CD14-positive monocyte (primary cell): ENCODE measurements at regions not wholly inside any gene's neighbourhood (a gene's known extent, or its start where the extent isn't known, plus 50 kb on each side); places are given as distances from the start of the nearest gene placed in this dataset.

ENCODE experiments used
- DNase-seq, 3 donors: peaks; one replicate each; pipeline ENCODE4 v3.0.0-alpha.2; 2011 to 2022
- H2AFZ ChIP-seq: 2 replicates; pipeline ENCODE4 v1.6.0; 2012; ENCODE audit warnings: mild to moderate bottlenecking, low read depth, low read length, inconsistent platforms; ENCODE audit not compliant: insufficient read depth, poor library complexity, severe bottlenecking
- H3K27ac ChIP-seq, 2 donors: 1 replicate in 1 of 2; 2 replicates in 1 of 2; pipeline ENCODE4 v1.5.1; 2012 to 2013; ENCODE audit warnings: low read length in 2 of 2, control low read depth in 1 of 2, inconsistent platforms in 1 of 2, low read depth in 1 of 2, mild to moderate bottlenecking in 1 of 2
- H3K27me3 ChIP-seq, 2 donors: one replicate each; pipeline versions ENCODE4 v1.6.0 to v1.6.1; 2011 to 2013; ENCODE audit warnings: low read length in 2 of 2; ENCODE audit not compliant: control insufficient read depth in 2 of 2, insufficient read depth in 2 of 2
- H3K36me3 ChIP-seq, 2 donors: replicated peaks in 1 of 2; 1 replicate in 1 of 2; 2 replicates in 1 of 2; pipeline versions ENCODE4 v1.5.1 to v1.6.1; 2012 to 2013; ENCODE audit warnings: low read length in 2 of 2, control low read depth in 1 of 2, inconsistent platforms in 1 of 2, mild to moderate bottlenecking in 1 of 2; ENCODE audit not compliant: insufficient read depth in 2 of 2, control insufficient read depth in 1 of 2
- H3K4me1 ChIP-seq, 2 donors: 1 replicate in 1 of 2; 2 replicates in 1 of 2; pipeline versions ENCODE4 v1.5.1 to v1.6.1; 2012 to 2013; ENCODE audit warnings: low read length in 2 of 2, control low read depth in 1 of 2, inconsistent platforms in 1 of 2, mild to moderate bottlenecking in 1 of 2, moderate library complexity in 1 of 2; ENCODE audit not compliant: insufficient read depth in 2 of 2, control insufficient read depth in 1 of 2
- H3K4me2 ChIP-seq: replicated peaks from 2 replicates; pipeline ENCODE3; 2012; ENCODE audit warnings: low read length, moderate library complexity, mild to moderate bottlenecking; ENCODE audit not compliant: poor library complexity, severe bottlenecking; ENCODE audit errors: extremely low read depth
- H3K4me3 ChIP-seq, 3 experiments: fragments of 200-600 bp in 1 of 3; sonication (generic) in 1 of 3; replicated peaks in 1 of 3; 1 replicate in 2 of 3; 2 replicates in 1 of 3; pipeline ENCODE4 v1.5.1; 2011 to 2013; ENCODE audit warnings: low read length in 3 of 3, mild to moderate bottlenecking in 3 of 3, control low read depth in 2 of 3, low read depth in 2 of 3, inconsistent platforms in 1 of 3, moderate library complexity in 1 of 3
- H3K79me2 ChIP-seq: 2 replicates; pipeline ENCODE4 v1.6.0; 2012; ENCODE audit warnings: mild to moderate bottlenecking, control low read depth, inconsistent platforms, low read length, moderate library complexity; ENCODE audit not compliant: insufficient read depth
- H3K9ac ChIP-seq: 2 replicates; pipeline ENCODE4 v1.6.0; 2017; ENCODE audit warnings: low read length, mild to moderate bottlenecking; ENCODE audit not compliant: insufficient read depth, poor library complexity, severe bottlenecking
- H3K9me3 ChIP-seq, 2 donors: replicated peaks in 1 of 2; 1 replicate in 1 of 2; 2 replicates in 1 of 2; pipeline versions ENCODE4 v1.5.1 to v1.6.1; 2012 to 2013; ENCODE audit warnings: low read length in 2 of 2, control low read depth in 1 of 2; ENCODE audit not compliant: control insufficient read depth in 1 of 2, insufficient read depth in 1 of 2
- H4K20me1 ChIP-seq: 2 replicates; pipeline ENCODE4 v1.6.0; 2012; ENCODE audit warnings: mild to moderate bottlenecking, low read length, control low read depth, moderate library complexity; ENCODE audit not compliant: insufficient read depth
- H3K27ac Mint-ChIP-seq, 7 donors: one replicate each; pipeline ENCODE4 v1.8.0; 2020; ENCODE audit warnings: mild to moderate bottlenecking in 7 of 7, mixed read lengths in 7 of 7, moderate library complexity in 6 of 7, inconsistent platforms in 2 of 7
- H3K27me3 Mint-ChIP-seq, 3 donors: one replicate each; pipeline ENCODE4 v1.8.0; 2021 to 2022; ENCODE audit warnings: low read depth in 3 of 3, mild to moderate bottlenecking in 3 of 3, mixed read lengths in 3 of 3, moderate library complexity in 3 of 3, inconsistent platforms in 1 of 3
- H3K36me3 Mint-ChIP-seq, 2 donors: one replicate each; pipeline ENCODE4 v1.8.0; 2020; ENCODE audit warnings: mixed read lengths in 2 of 2, inconsistent platforms in 1 of 2, mild to moderate bottlenecking in 1 of 2
- H3K4me1 Mint-ChIP-seq: one replicate; pipeline ENCODE4 v1.8.0; 2020; ENCODE audit warnings: mild to moderate bottlenecking, mixed read lengths
- H3K4me3 Mint-ChIP-seq, 2 donors: one replicate each; pipeline ENCODE4 v1.8.0; 2020; ENCODE audit warnings: mild to moderate bottlenecking in 2 of 2, mixed read lengths in 2 of 2, moderate library complexity in 1 of 2
- H3K9me3 Mint-ChIP-seq, 7 donors: one replicate each; pipeline ENCODE4 v1.8.0; 2020 to 2022; ENCODE audit warnings: mixed read lengths in 7 of 7, mild to moderate bottlenecking in 6 of 7, moderate library complexity in 6 of 7, inconsistent platforms in 2 of 7
- WGBS: methylation state at CpG from one replicate; pipeline ENCODE4 v1.1.5; 2013; ENCODE audit warnings: missing lambda C conversion rate; ENCODE audit not compliant: insufficient coverage; 5-methylcytosine and 5-hydroxymethylcytosine counted together
- intact Hi-C, 2 donors: fragments of 100-400 bp; cut with micrococcal nuclease; formaldehyde crosslinking; loops; one replicate each; pipeline versions ENCODE4 v1.15.0 to v1.15.1; 2023
- TF ChIP-seq, protein P1 (sequence below): fragments of 200-600 bp; IDR thresholded peaks from one replicate; pipeline ENCODE4 v1.8.0; 2022; ENCODE audit warnings: antibody characterized with exemption, mild to moderate bottlenecking

DNA sequence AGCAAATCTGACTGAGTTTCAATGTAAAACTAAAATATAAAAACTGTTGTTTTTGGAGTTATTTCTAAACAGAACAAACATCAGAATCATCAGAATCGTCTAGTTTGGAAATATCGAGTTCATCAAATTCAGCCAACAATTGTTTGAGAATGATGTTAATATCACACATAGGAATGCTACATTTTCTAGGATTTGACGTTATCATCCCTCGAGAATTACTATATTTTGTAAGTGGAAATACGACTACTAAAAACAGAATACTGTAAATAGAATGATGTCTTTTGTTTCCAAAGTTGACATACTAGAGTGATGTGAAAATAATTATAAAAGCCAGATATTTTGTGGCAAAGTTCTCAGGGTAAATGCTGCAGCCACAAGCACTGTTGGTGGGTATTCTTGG is 805.9 kb downstream of the TLE1 start:
- Histone ChIP-seq H3K36me3 (no peaks in the 10 kb centered on the region), H3K27ac (no peak overlapping the region), H2AFZ (no peak overlapping the region), H3K4me2 (no peak overlapping the region), H3K4me1 (no peaks in the 10 kb centered on the region), H3K27me3 (no peaks in the 10 kb centered on the region), H3K79me2 (no peaks in the 10 kb centered on the region), H3K9me3 (peaks cover 0 to 4% of the 10 kb centered on the region in 2 donors), H4K20me1 (no peaks in the 10 kb centered on the region), H3K9ac (no peak overlapping the region), H3K4me3 (no peak overlapping the region)
- no peaks in the 10 kb centered on the region for H3K36me3 Mint-ChIP-seq
- no peak for DNase-seq
- TF ChIP-seq, protein P1, sequence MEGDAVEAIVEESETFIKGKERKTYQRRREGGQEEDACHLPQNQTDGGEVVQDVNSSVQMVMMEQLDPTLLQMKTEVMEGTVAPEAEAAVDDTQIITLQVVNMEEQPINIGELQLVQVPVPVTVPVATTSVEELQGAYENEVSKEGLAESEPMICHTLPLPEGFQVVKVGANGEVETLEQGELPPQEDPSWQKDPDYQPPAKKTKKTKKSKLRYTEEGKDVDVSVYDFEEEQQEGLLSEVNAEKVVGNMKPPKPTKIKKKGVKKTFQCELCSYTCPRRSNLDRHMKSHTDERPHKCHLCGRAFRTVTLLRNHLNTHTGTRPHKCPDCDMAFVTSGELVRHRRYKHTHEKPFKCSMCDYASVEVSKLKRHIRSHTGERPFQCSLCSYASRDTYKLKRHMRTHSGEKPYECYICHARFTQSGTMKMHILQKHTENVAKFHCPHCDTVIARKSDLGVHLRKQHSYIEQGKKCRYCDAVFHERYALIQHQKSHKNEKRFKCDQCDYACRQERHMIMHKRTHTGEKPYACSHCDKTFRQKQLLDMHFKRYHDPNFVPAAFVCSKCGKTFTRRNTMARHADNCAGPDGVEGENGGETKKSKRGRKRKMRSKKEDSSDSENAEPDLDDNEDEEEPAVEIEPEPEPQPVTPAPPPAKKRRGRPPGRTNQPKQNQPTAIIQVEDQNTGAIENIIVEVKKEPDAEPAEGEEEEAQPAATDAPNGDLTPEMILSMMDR = no peak
- H3K27me3 Mint-ChIP-seq = peaks cover 0 to 2% (median 0%) of the 10 kb centered on the region in 3 donors
- no CpG with 5 or more reads among the region's 5 CpGs for WGBS
- peaks cover 0 to 10% (median 2%) of the 10 kb centered on the region in 7 donors for H3K9me3 Mint-ChIP-seq
- H3K4me3 Mint-ChIP-seq = no peak overlapping the region
- intact Hi-C loops = no loop called here
- no peak overlapping the region for H3K27ac Mint-ChIP-seq
- H3K4me1 Mint-ChIP-seq = no peaks in the 10 kb centered on the region

DNA sequence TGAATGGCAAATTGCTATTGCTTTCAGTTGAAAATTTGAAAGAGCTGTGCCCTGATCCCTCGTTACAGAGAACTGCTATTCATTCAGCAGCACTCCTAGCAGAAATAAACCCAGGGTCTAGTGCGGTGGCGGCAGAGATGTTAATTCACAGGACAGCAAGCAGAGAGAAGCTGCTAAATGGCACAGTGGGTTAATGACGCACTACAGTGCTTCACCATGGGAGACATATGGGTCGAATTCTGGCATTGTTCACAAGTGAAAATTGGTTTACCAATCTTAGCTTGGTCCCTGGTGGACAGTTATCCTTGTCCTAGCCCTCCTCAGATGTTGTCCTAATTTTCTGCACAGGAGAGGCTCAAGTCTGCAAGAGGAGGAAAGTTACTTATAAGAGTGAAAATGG is 807.4 kb downstream of the TLE1 start:
- H3K4me3 Mint-ChIP-seq = no peak overlapping the region
- Histone ChIP-seq H3K79me2 (no peaks in the 10 kb centered on the region), H3K36me3 (no peaks in the 10 kb centered on the region), H4K20me1 (no peaks in the 10 kb centered on the region), H3K27me3 (no peaks in the 10 kb centered on the region), H3K27ac (no peak overlapping the region), H3K9ac (no peak overlapping the region), H3K9me3 (peaks cover 0 to 4% of the 10 kb centered on the region in 2 donors), H3K4me1 (no peaks in the 10 kb centered on the region), H3K4me3 (no peak overlapping the region), H2AFZ (no peak overlapping the region), H3K4me2 (no peak overlapping the region)
- TF ChIP-seq, protein P1 = no peak
- intact Hi-C loops = no loop called here
- H3K36me3 Mint-ChIP-seq = no peaks in the 10 kb centered on the region
- H3K4me1 Mint-ChIP-seq = no peaks in the 10 kb centered on the region
- H3K27me3 Mint-ChIP-seq = peaks cover 0 to 2% (median 0%) of the 10 kb centered on the region in 3 donors
- no peak for DNase-seq
- no peak overlapping the region for H3K27ac Mint-ChIP-seq
- peaks cover 0 to 10% (median 2%) of the 10 kb centered on the region in 7 donors for H3K9me3 Mint-ChIP-seq
- WGBS = 98% methylated on average over 5 of the region's 5 CpGs
